SK-N-MC (cell line): ENCODE measurements at regions not wholly inside any gene's neighbourhood (a gene's known extent, or its start where the extent isn't known, plus 50 kb on each side); places are given as distances from the start of the nearest gene placed in this dataset.

Experiments
- EZH2 ChIP-seq: fragments of 200-600 bp; sonication (generic); IDR thresholded peaks from one replicate; pipeline ENCODE4 v1.6.1; 2017; ENCODE audit warnings: antibody characterized with exemption
- FOXP2 ChIP-seq: optimal IDR thresholded peaks from 2 replicates; pipeline ENCODE3; 2011; ENCODE audit warnings: mild to moderate bottlenecking, moderate library complexity; ENCODE audit not compliant: insufficient read depth; ENCODE audit errors: extremely low read length, control extremely low read depth

GRCh38 chr2:129347486-129348217 is 631.8 kb upstream of the RAB6C start:
- TF ChIP-seq EZH2 (no peak), FOXP2 (no peak)
